ENCODE measurements at regions not wholly inside any gene's neighbourhood (a gene's known extent, or its start where the extent isn't known, plus 50 kb on each side); places are given as distances from the start of the nearest gene placed in this dataset.

DNA sequence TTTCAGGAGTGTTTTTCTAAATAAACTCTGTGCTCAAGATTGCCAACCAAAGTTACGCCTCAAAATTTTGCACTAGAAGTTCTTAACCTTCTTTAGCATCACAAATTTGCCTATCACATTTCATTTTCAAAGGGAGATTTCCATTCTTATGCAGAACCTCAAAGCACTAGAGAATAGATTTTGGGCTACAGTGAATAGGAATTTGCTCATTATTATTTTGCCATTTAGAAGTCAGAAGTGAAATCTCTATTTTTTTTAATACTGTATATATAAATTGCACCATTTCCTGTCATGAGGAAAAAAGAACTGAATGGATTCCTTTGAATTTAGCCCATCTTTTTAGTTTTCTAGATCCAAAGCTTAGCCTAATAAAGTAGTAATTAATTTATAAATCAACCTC is 796.4 kb downstream of the ADGRL2 start:
- TF ChIP-seq, protein P1, sequence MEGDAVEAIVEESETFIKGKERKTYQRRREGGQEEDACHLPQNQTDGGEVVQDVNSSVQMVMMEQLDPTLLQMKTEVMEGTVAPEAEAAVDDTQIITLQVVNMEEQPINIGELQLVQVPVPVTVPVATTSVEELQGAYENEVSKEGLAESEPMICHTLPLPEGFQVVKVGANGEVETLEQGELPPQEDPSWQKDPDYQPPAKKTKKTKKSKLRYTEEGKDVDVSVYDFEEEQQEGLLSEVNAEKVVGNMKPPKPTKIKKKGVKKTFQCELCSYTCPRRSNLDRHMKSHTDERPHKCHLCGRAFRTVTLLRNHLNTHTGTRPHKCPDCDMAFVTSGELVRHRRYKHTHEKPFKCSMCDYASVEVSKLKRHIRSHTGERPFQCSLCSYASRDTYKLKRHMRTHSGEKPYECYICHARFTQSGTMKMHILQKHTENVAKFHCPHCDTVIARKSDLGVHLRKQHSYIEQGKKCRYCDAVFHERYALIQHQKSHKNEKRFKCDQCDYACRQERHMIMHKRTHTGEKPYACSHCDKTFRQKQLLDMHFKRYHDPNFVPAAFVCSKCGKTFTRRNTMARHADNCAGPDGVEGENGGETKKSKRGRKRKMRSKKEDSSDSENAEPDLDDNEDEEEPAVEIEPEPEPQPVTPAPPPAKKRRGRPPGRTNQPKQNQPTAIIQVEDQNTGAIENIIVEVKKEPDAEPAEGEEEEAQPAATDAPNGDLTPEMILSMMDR (conservative IDR thresholded peaks at IDR 0.05; ENCODE audit: low read depth, low read length): no peak
- no peak for DNase-seq (ENCODE audit: low read depth)
- no peak overlapping the region for H3K4me3 ChIP-seq (ENCODE audit: low read depth, low read length)

DNA sequence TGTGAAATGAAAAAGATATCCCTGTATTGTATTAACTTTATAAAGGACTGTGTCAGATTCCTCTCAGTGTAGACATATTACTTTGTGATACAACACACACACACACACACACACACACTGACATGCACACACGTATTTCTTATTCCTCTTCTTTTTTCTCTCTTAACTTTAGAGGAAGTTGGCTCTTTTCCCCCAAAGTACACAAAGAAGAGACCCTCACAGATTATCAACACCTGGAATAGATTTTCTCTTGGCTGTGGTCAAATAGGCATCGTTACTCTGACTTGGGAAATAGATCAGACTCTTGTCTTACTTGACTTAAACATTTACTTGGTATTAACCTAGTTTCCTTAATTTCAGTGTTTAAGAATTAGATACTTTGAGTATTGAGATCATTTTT is 792.8 kb downstream of the ADGRL2 start:
- no peak for DNase-seq (ENCODE audit: low read depth)
- TF ChIP-seq, protein P1 (conservative IDR thresholded peaks at IDR 0.05; ENCODE audit: low read depth, low read length): no peak

GRCh38 chr1:82589588-82589987 is 788.9 kb downstream of the ADGRL2 start:
- TF ChIP-seq, protein P1 (conservative IDR thresholded peaks at IDR 0.05; ENCODE audit: low read depth, low read length): no peak
- DNase-seq (ENCODE audit: low read depth): no peak

More for the DNA sequence above, 792.8 kb downstream of the ADGRL2 start:
- no peak overlapping the region for H3K4me3 ChIP-seq (ENCODE audit: low read depth, low read length)

GRCh38 chr1:82587371-82587770 is 786.6 kb downstream of the ADGRL2 start:
- no peak for DNase-seq (ENCODE audit: low read depth)
- TF ChIP-seq, protein P1 (conservative IDR thresholded peaks at IDR 0.05; ENCODE audit: low read depth, low read length): no peak

More at GRCh38 chr1:82589588-82589987, 788.9 kb downstream of the ADGRL2 start:
- H3K4me3 ChIP-seq (ENCODE audit: low read depth, low read length): no peak overlapping the region

GRCh38 chr1:82586473-82586872 is 785.7 kb downstream of the ADGRL2 start:
- TF ChIP-seq, protein P1 (conservative IDR thresholded peaks at IDR 0.05; ENCODE audit: low read depth, low read length): no peak
- no peak overlapping the region for H3K4me3 ChIP-seq (ENCODE audit: low read depth, low read length)
- no peak for DNase-seq (ENCODE audit: low read depth)

More at GRCh38 chr1:82587371-82587770, 786.6 kb downstream of the ADGRL2 start:
- H3K4me3 ChIP-seq (ENCODE audit: low read depth, low read length): no peak overlapping the region

- TF ChIP-seq, protein P1 (conservative IDR thresholded peaks at IDR 0.05; ENCODE audit: low read depth, low read length): no peak
- DNase-seq (ENCODE audit: low read depth): no peak
- H3K4me3 ChIP-seq (ENCODE audit: low read depth, low read length): no peak overlapping the region
Observed at GRCh38 chr1:82582347-82582746, 781.6 kb downstream of the ADGRL2 start.

DNA sequence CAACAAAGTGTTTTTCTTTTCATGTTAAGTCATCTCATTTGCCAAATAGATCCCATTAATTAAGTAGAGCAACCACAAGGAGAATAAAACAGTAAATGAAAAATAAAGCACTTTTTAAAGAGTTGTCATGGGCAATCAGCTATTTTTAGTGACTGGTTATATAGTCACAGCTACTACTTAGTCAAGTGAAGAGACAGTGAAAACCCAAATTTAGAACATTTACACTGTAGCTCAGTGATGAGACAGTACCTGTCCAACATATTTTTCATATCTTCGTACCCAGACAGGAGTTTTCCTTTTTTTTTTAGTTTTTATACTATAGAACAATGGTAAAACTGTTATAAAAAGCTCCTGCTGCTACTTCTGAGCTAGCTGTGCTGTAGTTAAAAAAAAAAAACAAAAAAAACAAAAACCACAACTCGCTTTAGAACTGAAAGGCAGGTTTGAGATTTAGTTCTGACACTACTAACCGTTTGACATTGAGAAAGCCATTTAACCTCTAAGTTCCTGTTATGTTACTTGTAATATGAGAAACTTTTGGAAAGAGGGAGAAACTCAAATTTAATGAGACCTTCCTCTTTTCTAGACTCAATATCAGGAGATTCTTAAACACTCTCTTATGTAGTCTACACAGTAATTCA is 777.5 kb downstream of the ADGRL2 start:
- no peak overlapping the region for H3K4me3 ChIP-seq (ENCODE audit: low read depth, low read length)
- TF ChIP-seq, protein P1 (conservative IDR thresholded peaks at IDR 0.05; ENCODE audit: low read depth, low read length): no peak
- DNase-seq (ENCODE audit: low read depth): no peak

Measured in epithelial cell of proximal tubule (primary cell).